Gastroesophageal sphincter (tissue), 4 donors: ENCODE measurements at regions not wholly inside any gene's neighbourhood (a gene's known extent, or its start where the extent isn't known, plus 50 kb on each side); places are given as distances from the start of the nearest gene placed in this dataset.

Source experiments
- ATAC-seq: fragments of 150-250 bp; one replicate; pipeline ENCODE4 v1.9.1; 2016; ENCODE audit warnings: mild to moderate bottlenecking, moderate library complexity
- H3K27ac ChIP-seq, 4 donors: fragments of 200-600 bp; sonication (generic) in 3 of 4; 1 replicate in 3 of 4; 2 replicates in 1 of 4; pipeline ENCODE4 v1.5.1; 2016 to 2019
- H3K27me3 ChIP-seq: fragments of 200-600 bp; sonication (generic); one replicate; pipeline ENCODE4 v1.5.1; 2019
- H3K36me3 ChIP-seq, 2 donors: fragments of 200-600 bp; sonication (generic); one replicate each; pipeline ENCODE4 v1.5.1; 2019; ENCODE audit warnings: control low read depth in 1 of 2
- H3K4me1 ChIP-seq, 3 donors: fragments of 200-600 bp; sonication (generic); 1 replicate in 2 of 3; 2 replicates in 1 of 3; pipeline ENCODE4 v1.5.1; 2016 to 2019; ENCODE audit warnings: control low read depth in 2 of 3
- H3K4me3 ChIP-seq, 2 donors: fragments of 200-600 bp; sonication (generic); one replicate each; pipeline ENCODE4 v1.5.1; 2019; ENCODE audit warnings: mild to moderate bottlenecking in 1 of 2, moderate library complexity in 1 of 2
- H3K9me3 ChIP-seq, 3 donors: fragments of 200-600 bp; sonication (generic); one replicate each; pipeline ENCODE4 v1.5.1; 2017 to 2019; ENCODE audit warnings: control low read depth in 2 of 3
- EP300 ChIP-seq: sonication (generic); formaldehyde crosslinking; IDR thresholded peaks from one replicate; pipeline ENCODE4 v1.6.1; 2017; ENCODE audit warnings: antibody characterized with exemption, mild to moderate bottlenecking
- POLR2A ChIP-seq, 2 donors: fragments of 450-650 bp; IDR thresholded peaks; one replicate each; pipeline ENCODE4 v1.6.1; 2017; ENCODE audit warnings: antibody characterized with exemption in 2 of 2, mild to moderate bottlenecking in 2 of 2, moderate library complexity in 1 of 2
- POLR2AphosphoS5 ChIP-seq: sonication (generic); formaldehyde crosslinking; IDR thresholded peaks from one replicate; pipeline ENCODE4 v1.6.1; 2017; ENCODE audit warnings: antibody characterized with exemption
- WGBS, 2 donors: methylation state at CpG; one replicate each; pipeline ENCODE4 v1.1.5; 2018; ENCODE audit warnings: low coverage in 1 of 2; 5-methylcytosine and 5-hydroxymethylcytosine counted together
- TF ChIP-seq, protein P1 (sequence below), 4 experiments: fragments of 200-600 bp in 2 of 4; fragments of 450-650 bp in 2 of 4; sonication (generic) in 1 of 4; IDR thresholded peaks; one replicate each; pipeline ENCODE4 v1.5.1; 2017 to 2019; ENCODE audit warnings: antibody characterized with exemption in 4 of 4, mild to moderate bottlenecking in 2 of 4, moderate library complexity in 2 of 4

DNA sequence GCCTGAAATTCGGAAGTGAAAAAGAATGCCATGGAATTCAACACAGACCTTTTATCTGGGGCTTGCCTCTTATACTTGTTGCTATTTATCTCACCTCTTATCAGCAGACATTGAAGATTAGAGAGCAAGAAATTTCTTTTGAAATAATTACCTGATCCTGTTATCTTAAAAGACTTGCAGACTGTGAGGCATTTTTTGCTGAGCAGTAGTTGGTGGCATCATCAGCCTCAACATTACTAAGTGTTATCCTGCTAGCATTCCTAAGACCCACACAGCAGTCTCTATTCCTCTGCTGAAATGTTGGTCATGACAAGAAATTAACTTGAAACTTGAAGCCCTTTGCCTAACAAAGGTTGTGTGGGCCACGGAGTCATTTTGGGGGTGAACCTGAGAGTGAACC lies 186.5 kb downstream of the TRIB2 start:
- Histone ChIP-seq H3K27ac (no peak overlapping the region), H3K4me3 (no peak overlapping the region), H3K36me3 (no peaks in the 10 kb centered on the region), H3K27me3 (no peaks in the 10 kb centered on the region), H3K9me3 (no peaks in the 10 kb centered on the region), H3K4me1 (no peaks in the 10 kb centered on the region)
- WGBS, 2 donors, result 75 to 86% methylated on average over 1 to 2 of the region's 2 CpGs
- TF ChIP-seq POLR2A (IDR thresholded peaks at IDR 0.05), result no peak
- TF ChIP-seq POLR2AphosphoS5, result no peak
- TF ChIP-seq, protein P1, sequence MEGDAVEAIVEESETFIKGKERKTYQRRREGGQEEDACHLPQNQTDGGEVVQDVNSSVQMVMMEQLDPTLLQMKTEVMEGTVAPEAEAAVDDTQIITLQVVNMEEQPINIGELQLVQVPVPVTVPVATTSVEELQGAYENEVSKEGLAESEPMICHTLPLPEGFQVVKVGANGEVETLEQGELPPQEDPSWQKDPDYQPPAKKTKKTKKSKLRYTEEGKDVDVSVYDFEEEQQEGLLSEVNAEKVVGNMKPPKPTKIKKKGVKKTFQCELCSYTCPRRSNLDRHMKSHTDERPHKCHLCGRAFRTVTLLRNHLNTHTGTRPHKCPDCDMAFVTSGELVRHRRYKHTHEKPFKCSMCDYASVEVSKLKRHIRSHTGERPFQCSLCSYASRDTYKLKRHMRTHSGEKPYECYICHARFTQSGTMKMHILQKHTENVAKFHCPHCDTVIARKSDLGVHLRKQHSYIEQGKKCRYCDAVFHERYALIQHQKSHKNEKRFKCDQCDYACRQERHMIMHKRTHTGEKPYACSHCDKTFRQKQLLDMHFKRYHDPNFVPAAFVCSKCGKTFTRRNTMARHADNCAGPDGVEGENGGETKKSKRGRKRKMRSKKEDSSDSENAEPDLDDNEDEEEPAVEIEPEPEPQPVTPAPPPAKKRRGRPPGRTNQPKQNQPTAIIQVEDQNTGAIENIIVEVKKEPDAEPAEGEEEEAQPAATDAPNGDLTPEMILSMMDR (IDR thresholded peaks at IDR 0.05), result no peak
- TF ChIP-seq EP300, result no peak
- ATAC-seq, result no peak

DNA sequence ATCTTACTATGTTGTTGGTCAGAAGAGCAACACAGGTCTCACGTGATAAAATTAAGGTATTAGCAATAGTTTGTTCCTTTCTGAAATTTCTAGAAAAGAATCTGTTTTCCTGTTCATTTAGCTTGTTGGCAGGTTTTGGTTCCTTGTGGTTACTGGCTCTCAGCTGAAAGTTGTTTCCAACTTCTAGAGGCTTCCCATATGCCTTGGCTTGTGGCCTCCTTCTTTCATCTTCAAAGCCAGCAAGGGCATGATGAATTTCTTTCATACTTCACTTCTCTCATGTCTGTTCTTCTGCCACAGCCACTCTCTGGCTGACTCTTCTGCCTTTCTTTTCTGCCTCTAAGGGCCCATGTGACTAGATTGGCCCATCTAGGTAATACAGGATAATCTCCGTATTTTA lies 193.7 kb downstream of the TRIB2 start:
- no peak for TF ChIP-seq POLR2AphosphoS5
- TF ChIP-seq EP300, result no peak
- TF ChIP-seq, protein P1 (IDR thresholded peaks at IDR 0.05), result no peak
- no peak for TF ChIP-seq POLR2A (IDR thresholded peaks at IDR 0.05)
- no peak for ATAC-seq
- Histone ChIP-seq H3K9me3 (no peaks in the 10 kb centered on the region), H3K27ac (no peak overlapping the region), H3K36me3 (no peaks in the 10 kb centered on the region), H3K4me3 (no peak overlapping the region), H3K27me3 (no peaks in the 10 kb centered on the region), H3K4me1 (no peaks in the 10 kb centered on the region)
- 76 to 92% methylated on average over 2 of the region's 2 CpGs for WGBS, 2 donors

DNA sequence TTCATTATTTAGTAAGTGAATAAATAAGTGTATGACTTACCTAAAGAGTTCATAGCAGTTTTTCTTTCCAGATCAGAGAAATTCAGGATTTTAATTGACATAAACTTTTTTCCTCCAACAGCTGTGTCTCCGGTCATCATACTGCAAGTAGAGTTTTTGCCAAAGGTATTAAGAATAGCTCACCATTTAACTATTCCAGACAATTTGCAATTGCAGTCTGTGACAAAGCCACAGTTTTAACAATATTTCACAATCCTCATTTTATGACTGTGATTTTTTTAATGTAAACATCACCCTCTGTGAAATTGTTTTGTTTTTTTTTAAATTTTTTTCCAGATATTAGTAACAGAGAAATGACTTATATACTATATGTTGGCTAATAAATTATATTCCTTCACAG lies 199.1 kb downstream of the TRIB2 start:
- Histone ChIP-seq H3K9me3 (no peaks in the 10 kb centered on the region), H3K4me3 (no peak overlapping the region), H3K4me1 (peaks cover 0 to 26% (median 11%) of the 10 kb centered on the region in 3 donors), H3K27ac (no peak overlapping the region), H3K36me3 (no peaks in the 10 kb centered on the region), H3K27me3 (no peaks in the 10 kb centered on the region)
- WGBS, 2 donors, result 48 to 60% methylated on average over 1 of the region's 1 CpG
- no peak for ATAC-seq
- no peak for TF ChIP-seq EP300
- TF ChIP-seq POLR2AphosphoS5, result no peak
- TF ChIP-seq POLR2A (IDR thresholded peaks at IDR 0.05), result no peak
- TF ChIP-seq, protein P1 (IDR thresholded peaks at IDR 0.05), result no peak

DNA sequence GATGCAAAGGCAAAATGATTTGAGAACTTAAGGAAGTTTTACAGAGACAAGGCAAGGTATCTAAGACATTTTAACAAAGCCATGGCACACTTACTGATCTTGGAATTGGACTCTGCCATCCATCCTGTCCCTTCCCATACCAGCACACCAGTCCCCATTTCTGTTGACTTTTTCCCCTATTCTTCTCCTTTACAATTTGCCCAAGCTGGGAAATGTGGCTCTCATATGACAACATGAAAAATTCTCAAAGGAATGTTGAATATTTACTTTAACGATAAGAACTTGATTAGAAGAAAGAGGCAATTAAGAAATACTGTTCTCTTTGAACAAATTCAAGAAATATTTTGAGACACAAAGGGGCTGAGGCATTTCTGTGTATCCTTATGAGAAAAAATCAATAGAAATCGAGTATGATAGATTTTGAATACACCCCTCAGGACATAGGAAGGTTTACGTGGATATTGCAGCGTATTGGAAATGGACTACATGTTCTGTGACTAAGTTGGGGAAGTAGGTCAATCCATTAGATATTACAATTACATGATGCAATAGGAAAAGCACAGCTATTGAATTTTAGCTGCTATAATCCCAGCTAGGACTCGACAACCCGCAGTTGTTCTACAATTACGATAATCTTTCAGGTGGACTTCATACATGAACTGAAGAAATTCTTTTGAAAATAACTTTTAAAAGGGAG lies 201.6 kb downstream of the TRIB2 start:
- peak; percentile 69 for ATAC-seq
- 19 to 40% methylated on average over 7 of the region's 7 CpGs for WGBS, 2 donors
- Histone ChIP-seq H3K9me3 (no peaks in the 10 kb centered on the region), H3K4me1 (peaks cover 0 to 26% (median 11%) of the 10 kb centered on the region in 3 donors), H3K27me3 (no peaks in the 10 kb centered on the region), H3K27ac (peak overlapping the region; percentile 71 to 84 (median 72)), H3K36me3 (no peaks in the 10 kb centered on the region), H3K4me3 (no peak overlapping the region)
- TF ChIP-seq POLR2AphosphoS5, result no peak

GRCh38 chr2:12918835-12919445 lies 202.2 kb downstream of the TRIB2 start:
- TF ChIP-seq POLR2AphosphoS5, result peak; percentile 92
- no peak for TF ChIP-seq POLR2A (IDR thresholded peaks at IDR 0.05)
- TF ChIP-seq, protein P1 (IDR thresholded peaks at IDR 0.05), result no peak
- no peak for TF ChIP-seq EP300
- H3K27ac ChIP-seq, result peak overlapping the region; percentile 71 to 84 (median 72)
- WGBS, 2 donors, result 6 to 10% methylated on average over 7 of the region's 7 CpGs
- H3K9me3 ChIP-seq, result no peaks in the 10 kb centered on the region
- no peaks in the 10 kb centered on the region for H3K27me3 ChIP-seq
- H3K4me3 ChIP-seq, result no peak overlapping the region
- peak; percentile 95 for ATAC-seq
- peaks cover 0 to 26% (median 11%) of the 10 kb centered on the region in 3 donors for H3K4me1 ChIP-seq
- H3K36me3 ChIP-seq, result no peaks in the 10 kb centered on the region
